GM19023 (cell line): ENCODE measurements at regions not wholly inside any gene's neighbourhood (a gene's known extent, or its start where the extent isn't known, plus 50 kb on each side); places are given as distances from the start of the nearest gene placed in this dataset.

Experiments
- ATAC-seq: cut with Tn5 transposase; IDR thresholded peaks from one replicate; pipeline ENCODE4 v1.9.1; 2021; ENCODE audit warnings: mild to moderate bottlenecking, moderate library complexity; ENCODE audit not compliant: unreplicated experiment

DNA sequence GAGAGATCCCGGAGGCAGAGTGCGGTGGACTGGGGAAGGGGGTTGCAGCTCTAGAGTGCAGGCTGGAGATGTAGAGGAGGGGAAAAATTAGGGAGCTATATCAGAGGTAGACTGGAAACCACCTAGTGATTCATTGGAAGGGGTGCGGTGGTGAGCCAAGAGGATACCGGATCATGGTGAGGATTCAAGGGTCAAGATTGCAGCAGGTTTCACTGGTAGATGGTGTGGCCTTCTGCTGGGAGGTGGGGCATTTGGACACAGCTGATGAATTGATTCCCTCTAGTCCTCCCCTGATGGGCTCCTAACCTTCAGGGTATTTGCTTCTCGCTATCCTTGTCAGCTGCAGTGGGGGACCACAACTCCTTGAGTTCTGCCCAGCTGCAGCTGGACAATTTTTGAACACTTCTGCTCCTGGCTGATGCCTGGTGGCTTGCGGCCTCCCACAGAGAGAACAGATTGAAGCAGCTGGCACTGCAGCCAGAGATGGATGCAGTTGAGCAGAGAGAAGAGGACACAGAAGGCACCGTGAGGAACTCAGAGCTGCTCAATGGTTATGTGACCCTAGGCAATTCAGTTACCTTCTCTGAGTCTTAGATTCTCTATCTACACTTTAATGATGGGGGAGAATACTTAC, 134.4 kb upstream of the ABCA1 start:
- no peak for ATAC-seq

DNA sequence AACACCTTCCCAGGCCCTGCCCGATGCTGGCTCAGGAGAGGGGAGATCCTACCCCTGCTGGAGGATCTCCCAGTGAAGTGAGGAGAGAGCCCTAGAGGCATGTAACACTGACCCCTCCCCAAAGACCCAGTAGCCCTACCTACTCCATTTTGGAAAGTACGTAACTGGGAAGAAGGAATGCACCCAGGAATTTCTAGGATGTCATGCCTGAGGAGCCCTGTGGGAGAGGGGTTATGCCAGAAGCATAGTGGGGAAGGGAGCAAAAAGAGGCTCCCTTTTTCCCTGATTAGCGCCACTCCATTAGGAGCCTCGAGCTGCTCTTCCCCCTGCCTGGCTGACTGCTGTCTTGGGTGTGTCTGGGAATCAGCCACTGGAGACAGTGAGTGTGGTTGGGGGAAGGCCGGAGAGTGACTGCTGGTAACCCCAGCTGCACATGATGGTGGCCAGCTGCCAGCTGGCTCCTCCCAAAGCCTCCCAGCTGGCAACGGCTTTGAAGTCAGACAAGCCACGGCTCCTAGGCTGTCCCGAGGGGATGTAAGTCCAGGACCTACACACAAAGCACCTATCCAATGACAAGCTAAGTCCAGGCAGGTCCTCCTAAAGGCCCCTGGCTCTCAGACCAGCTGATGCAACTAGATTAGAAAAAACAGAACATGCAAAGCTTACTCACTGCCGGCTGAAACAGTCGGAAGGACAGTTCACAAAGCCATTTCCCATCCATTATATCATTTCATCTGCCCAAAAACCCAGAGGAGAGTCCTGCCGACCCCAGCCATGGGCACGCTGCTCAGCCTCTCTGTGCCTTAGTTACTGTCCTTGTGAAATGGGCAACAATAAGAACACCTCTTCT, 136.5 kb upstream of the ABCA1 start:
- peak; percentile 50 for ATAC-seq

DNA sequence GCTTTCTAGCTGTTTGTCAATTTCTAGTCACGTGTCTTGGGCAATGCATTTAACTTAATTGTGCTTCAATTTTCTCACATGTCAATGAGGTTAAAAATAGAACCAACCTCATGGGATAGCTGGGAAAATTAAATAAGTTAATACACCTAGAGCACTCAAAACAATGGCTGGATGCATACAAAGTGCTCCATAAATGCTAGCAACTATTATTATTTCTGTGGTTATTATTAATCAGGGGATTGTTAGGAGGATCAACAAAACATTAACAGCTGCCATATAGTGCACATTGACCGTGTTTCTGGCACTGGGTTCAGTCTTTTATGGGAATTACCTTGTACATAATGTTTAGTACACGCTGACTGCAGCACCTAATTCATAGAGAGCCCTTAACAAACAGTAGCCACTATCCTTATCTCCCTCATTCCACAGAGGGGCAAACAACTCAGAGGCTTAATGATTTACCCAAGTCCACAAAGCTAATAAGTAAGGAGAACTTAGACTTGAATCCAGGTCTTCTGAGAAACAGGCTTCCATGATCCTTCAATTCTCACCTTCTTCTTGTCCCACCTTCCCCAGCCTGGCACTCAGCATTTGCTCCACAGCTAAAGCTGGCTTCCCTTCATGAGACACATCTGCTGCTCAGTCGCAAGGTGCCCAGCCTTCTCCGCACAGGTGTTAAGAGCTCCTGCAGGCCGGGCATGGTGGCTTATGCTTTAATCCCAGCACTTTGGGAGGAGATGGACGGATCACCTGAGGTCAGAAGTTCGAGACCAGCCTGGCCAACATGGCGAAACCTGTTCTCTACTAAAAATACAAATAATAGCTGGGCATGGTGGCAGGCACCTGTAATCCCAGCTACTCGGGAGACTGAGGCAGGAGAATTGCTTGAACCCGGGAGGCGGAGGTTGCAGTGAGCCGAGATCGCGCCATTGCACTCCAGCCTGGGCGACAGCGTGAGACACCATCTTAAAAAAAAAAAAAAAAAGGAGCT, 137.4 kb upstream of the ABCA1 start:
- no peak for ATAC-seq

GRCh38 chr9:105066275-105066865, 138.4 kb upstream of the ABCA1 start:
- no peak for ATAC-seq

GRCh38 chr9:105067895-105068580, 140.1 kb upstream of the ABCA1 start:
- no peak for ATAC-seq

DNA sequence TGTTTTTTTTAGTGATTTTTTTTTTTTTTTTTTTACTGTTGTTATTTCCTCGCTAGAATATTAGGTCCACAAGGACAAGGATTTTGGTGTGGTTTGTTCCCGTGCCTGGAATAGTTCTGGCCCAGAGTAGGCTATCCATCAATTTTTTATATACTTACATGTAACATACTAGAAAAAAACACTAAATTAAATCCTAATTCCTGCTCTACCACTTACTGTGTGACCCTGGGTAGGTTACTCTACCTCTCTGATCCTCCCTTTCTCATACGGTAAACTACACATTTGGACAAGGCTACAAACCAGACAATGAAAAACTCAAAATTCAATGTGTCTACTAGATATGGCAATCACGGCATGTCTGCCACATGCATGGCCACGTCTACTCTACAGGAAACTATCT, 141.3 kb upstream of the ABCA1 start:
- no peak for ATAC-seq

DNA sequence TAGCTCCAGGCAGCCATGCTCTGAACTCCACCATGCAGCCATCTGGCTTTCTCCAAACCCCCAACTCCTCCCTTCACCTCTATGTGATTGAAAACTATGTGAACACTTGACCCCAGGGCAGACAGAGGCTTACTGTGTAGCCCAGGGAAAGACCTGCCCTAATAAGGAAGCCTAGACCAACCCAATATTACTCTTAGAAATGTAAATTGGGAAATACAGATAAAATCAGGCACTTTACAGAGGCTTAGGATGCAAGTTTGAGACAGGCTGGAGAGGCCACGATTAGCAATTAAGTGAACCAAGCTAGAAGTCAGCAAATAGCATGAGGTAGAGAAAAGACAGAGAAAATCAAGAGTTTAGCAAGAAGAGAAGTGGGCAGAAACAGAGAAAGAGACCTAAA, 141.7 kb upstream of the ABCA1 start:
- ATAC-seq, result no peak

- no peak for ATAC-seq
Measured at GRCh38 chr9:105070176-105070575, 142.2 kb upstream of the ABCA1 start.

GRCh38 chr9:105072476-105072875, 144.5 kb upstream of the ABCA1 start:
- no peak for ATAC-seq

- ATAC-seq, result no peak
Measured at GRCh38 chr9:105073147-105073546, 145.2 kb upstream of the ABCA1 start.

- ATAC-seq, result no peak
Measured at GRCh38 chr9:105074491-105074890, 146.5 kb upstream of the ABCA1 start.

GRCh38 chr9:105076729-105077128, 148.8 kb upstream of the ABCA1 start:
- no peak for ATAC-seq

GRCh38 chr9:105079457-105079856, 151.5 kb upstream of the ABCA1 start:
- ATAC-seq, result no peak

DNA sequence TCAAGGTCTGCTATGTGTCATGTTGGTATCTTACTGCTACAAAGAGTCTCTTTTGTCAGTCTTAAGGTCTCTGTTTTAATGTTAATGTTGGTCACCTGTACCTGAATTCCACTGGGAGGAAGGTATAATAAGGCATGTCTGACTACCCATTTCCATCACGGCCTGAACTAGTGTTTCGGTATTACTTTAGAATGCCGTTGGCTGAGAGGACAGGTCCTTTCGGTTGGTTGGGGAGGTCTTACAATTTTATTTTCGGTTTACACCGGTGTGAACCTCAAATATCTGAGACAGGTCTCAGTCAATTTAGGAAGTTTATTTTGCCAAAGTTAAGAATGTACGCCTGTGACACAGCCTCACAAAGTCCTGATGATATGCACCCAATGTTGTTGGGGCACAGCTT, 154.9 kb upstream of the ABCA1 start:
- no peak for ATAC-seq

DNA sequence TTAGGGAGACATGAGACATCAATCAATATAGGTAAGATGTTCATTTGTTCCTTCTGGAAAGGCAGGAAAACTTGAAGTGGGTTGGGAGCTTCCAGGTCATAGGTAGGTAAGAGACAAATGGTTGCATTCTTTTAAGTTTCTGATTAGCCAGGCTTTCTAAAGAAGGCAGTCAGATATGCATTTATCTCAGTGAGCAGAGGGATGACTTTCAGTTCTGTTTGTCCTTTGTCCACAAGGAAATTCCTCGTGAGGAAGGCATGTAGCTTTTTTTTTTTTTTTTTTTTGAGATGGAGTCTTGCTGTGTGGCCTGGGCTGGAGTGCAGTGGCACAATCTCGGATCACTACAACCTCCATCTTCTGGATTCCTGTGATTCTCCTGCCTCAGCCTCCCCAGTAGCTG, 155.3 kb upstream of the ABCA1 start:
- no peak for ATAC-seq

- ATAC-seq, result no peak
Measured at GRCh38 chr9:105087910-105088898, 156.2 kb upstream of the SLC44A1 start.

DNA sequence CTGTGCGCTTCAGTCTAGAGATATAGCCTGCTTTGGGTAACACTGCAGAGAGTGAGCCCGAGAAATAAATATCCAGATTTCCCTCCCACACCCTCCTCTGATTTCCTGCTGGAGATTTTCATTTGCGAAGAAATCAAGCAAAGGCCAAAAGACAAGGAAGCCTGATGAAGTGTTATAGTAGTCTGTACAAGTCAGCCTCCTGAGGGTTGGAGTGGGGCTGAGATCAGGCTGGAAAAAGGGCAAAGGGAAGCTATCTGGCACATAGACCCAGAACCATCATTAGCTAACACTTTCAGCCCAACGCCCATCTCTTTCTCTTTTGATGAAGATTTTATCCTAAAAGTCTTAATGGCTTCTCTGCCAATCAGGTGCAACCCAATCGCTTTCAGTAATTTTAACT, 154.6 kb upstream of the SLC44A1 start:
- no peak for ATAC-seq

- ATAC-seq, result no peak
Measured at GRCh38 chr9:105091004-105091640, 153.3 kb upstream of the SLC44A1 start.

- ATAC-seq, result no peak
Measured at GRCh38 chr9:105093685-105094084, 150.8 kb upstream of the SLC44A1 start.
